ENCODE measurements at regions not wholly inside any gene's neighbourhood (a gene's known extent, or its start where the extent isn't known, plus 50 kb on each side); places are given as distances from the start of the nearest gene placed in this dataset.
"Not testable (repeated sequence)": the region's sequence is repeated elsewhere in the genome, so short reads cannot be mapped to it uniquely, and the experiment has no call there.

GRCh38 chr13:80881034-80881433, 540.1 kb upstream of the SPRY2 start:
- no peaks in the 10 kb centered on the region for H3K27me3 ChIP-seq
- no peaks in the 10 kb centered on the region for H3K9me3 ChIP-seq
- H3K4me3 ChIP-seq: no peak overlapping the region
- H3K4me1 ChIP-seq: peaks cover 0 to 10% of the 10 kb centered on the region in 2 donors
- H3K36me3 ChIP-seq: no peaks in the 10 kb centered on the region
- TF ChIP-seq, protein P1, sequence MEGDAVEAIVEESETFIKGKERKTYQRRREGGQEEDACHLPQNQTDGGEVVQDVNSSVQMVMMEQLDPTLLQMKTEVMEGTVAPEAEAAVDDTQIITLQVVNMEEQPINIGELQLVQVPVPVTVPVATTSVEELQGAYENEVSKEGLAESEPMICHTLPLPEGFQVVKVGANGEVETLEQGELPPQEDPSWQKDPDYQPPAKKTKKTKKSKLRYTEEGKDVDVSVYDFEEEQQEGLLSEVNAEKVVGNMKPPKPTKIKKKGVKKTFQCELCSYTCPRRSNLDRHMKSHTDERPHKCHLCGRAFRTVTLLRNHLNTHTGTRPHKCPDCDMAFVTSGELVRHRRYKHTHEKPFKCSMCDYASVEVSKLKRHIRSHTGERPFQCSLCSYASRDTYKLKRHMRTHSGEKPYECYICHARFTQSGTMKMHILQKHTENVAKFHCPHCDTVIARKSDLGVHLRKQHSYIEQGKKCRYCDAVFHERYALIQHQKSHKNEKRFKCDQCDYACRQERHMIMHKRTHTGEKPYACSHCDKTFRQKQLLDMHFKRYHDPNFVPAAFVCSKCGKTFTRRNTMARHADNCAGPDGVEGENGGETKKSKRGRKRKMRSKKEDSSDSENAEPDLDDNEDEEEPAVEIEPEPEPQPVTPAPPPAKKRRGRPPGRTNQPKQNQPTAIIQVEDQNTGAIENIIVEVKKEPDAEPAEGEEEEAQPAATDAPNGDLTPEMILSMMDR (IDR thresholded peaks at IDR 0.05): no peak
- no peak overlapping the region for H3K27ac ChIP-seq
- no peak for DNase-seq (ENCODE audit: low spot score)

DNA sequence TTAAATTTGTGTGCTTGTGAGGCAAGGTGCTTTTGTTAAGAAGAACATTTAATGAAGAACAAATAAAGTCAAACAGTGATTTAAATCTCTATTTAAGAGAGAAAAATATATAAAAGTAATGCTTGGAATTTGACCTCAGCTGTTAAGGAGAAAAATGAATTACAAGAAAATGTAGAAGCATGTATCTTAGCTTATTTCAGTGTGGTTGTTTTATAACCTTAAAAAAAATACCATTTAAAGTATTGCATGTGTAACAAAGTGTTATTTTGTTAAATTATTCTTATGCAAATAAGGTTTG, 537.0 kb upstream of the SPRY2 start:
- no peak for DNase-seq (ENCODE audit: low spot score)
- Histone ChIP-seq H3K27ac (no peak overlapping the region), H3K4me3 (no peak overlapping the region), H3K36me3 (no peaks in the 10 kb centered on the region), H3K9me3 (no peaks in the 10 kb centered on the region), H3K4me1 (peaks cover 0 to 10% of the 10 kb centered on the region in 2 donors), H3K27me3 (no peaks in the 10 kb centered on the region)
- TF ChIP-seq, protein P1 (IDR thresholded peaks at IDR 0.05): no peak

DNA sequence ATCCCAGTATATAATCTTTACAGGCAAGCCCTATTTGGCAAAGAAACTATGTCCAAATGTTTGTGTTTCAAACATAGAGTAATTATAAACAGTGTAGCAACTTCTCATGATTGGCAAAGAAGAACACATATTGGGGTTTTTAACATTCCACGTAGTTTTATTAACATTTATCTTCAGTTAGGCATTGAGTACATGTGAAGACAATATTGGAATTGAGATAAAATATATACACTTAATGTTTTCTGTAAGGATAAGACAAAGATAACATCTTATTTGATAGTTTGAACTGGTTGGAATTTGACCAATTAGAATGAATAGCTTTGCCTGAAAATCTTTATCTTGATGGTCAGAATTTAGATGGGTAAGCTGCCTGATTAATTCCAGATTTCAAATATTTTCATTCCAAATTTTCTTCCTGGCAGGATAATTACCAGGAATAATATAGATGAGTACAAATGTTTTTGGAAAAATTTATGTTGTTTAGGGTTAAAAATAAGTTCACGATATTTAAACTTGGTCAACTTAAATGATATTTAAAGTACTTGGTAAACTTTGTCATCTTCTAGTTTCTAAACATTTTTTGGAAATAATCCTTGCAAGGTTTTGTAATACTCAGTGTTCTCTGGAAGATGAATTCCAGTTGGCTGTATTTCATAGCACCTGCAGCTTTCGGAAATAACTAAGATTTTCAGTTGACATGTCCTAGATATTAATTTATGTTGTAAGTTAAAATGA, 536.5 kb upstream of the SPRY2 start:
- no peak for DNase-seq (ENCODE audit: low spot score)
- TF ChIP-seq, protein P1 (IDR thresholded peaks at IDR 0.05): no peak
- no peak overlapping the region for H3K27ac ChIP-seq
- H3K36me3 ChIP-seq: no peaks in the 10 kb centered on the region
- H3K4me3 ChIP-seq: no peak overlapping the region
- no peaks in the 10 kb centered on the region for H3K27me3 ChIP-seq
- no peaks in the 10 kb centered on the region for H3K9me3 ChIP-seq
- peaks cover 0 to 10% of the 10 kb centered on the region in 2 donors for H3K4me1 ChIP-seq

DNA sequence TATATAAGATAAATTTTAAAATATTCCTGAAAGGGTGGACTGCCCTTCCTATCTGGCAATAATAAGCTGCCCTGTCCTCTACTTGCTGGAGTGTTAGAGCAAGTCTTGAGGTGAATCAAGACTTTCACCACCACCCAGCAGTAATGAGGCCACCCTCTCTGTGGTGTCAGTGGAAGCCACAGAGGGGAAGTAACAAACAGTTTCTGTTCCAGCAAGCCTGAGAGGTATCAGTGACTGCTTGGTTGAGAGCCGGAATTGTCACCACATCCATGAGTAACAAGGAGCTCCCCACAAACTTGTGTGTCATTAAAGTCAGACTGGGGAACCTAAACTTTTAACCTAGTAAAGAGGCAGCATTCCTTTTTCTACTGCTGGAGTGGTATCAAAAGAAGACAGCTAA, 532.7 kb upstream of the SPRY2 start:
- H3K9me3 ChIP-seq: no peaks in the 10 kb centered on the region
- H3K27me3 ChIP-seq: no peaks in the 10 kb centered on the region
- H3K36me3 ChIP-seq: no peaks in the 10 kb centered on the region
- H3K4me3 ChIP-seq: no peak overlapping the region
- H3K27ac ChIP-seq: no peak overlapping the region
- TF ChIP-seq, protein P1 (IDR thresholded peaks at IDR 0.05): no peak
- no peak for DNase-seq (ENCODE audit: low spot score)
- no peaks in the 10 kb centered on the region for H3K4me1 ChIP-seq

- H3K4me3 ChIP-seq: not testable (repeated sequence)
Observed at GRCh38 chr13:80871971-80872370, 531.0 kb upstream of the SPRY2 start.

DNA sequence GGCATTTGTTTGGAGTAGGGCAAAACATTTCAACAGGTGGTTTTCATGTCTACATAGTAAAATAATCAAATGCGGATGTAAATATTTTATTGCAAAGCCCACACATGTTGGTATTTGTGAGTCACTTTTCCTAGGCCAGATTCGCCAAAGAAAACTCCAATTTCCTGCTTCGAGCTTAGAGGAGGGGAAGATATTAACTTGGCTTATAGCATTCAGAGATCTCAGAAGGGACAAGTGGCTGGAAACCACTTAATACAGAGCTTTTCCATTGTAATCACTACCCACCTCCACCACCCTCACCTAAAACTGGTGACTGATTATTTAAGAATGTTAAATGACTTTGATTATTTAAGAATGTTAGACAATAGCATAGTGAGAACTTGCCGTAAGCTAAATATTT, 530.6 kb upstream of the SPRY2 start:
- H3K36me3 ChIP-seq: no peaks in the 10 kb centered on the region
- TF ChIP-seq, protein P1 (IDR thresholded peaks at IDR 0.05): no peak
- no peak overlapping the region for H3K4me3 ChIP-seq

More at GRCh38 chr13:80871971-80872370, 531.0 kb upstream of the SPRY2 start:
- H3K27me3 ChIP-seq; H3K36me3 ChIP-seq; H3K27ac ChIP-seq; H3K4me1 ChIP-seq; H3K9me3 ChIP-seq; DNase-seq (ENCODE audit: low spot score): not testable (repeated sequence)

More for the DNA sequence above, 530.6 kb upstream of the SPRY2 start:
- Histone ChIP-seq H3K27me3 (no peaks in the 10 kb centered on the region), H3K27ac (no peak overlapping the region), H3K4me1 (no peaks in the 10 kb centered on the region), H3K9me3 (no peaks in the 10 kb centered on the region)
- DNase-seq (ENCODE audit: low spot score): no peak
